ENCODE measurements at regions not wholly inside any gene's neighbourhood (a gene's known extent, or its start where the extent isn't known, plus 50 kb on each side); places are given as distances from the start of the nearest gene placed in this dataset.

DNA sequence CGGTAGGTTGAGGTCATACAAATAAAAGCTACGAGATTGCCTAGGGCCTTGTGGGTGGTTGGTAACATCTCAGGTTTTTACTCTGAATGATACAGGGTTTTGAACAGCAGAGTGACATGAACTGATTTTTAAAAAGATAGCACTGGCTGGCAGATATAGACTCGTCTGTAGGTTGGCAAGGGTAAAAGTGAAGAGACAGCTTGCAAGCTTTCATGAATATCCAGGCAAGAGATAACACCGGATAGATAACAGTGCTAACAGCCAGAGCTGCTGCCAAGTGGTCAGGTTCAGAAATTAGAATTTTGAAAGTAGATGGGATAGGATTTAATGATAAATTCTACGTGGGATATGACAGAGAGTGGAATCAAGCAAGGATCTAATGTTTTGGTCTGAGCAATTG lies 299.7 kb upstream of the AADAT start:
- H3K4me1 Mint-ChIP-seq, result no peaks in the 10 kb centered on the region
- ATAC-seq, result no peak
- TF ChIP-seq TCF7 (CRISPR knock-in tag; IDR thresholded peaks at IDR 0.05; ENCODE audit: low read depth) (no peak), NFE2L1 (CRISPR knock-in tag; IDR thresholded peaks at IDR 0.05) (no peak), CBFB (CRISPR knock-in tag; IDR thresholded peaks at IDR 0.05; ENCODE audit: low read depth) (no peak), ZNF263 (CRISPR knock-in tag; IDR thresholded peaks at IDR 0.05; ENCODE audit: low read depth) (no peak), IRF2 (CRISPR knock-in tag; IDR thresholded peaks at IDR 0.05; ENCODE audit: borderline replicate concordance, low read depth) (no peak), TEAD1 (CRISPR knock-in tag; IDR thresholded peaks at IDR 0.05) (no peak), SMAD3 (CRISPR knock-in tag; IDR thresholded peaks at IDR 0.05; ENCODE audit: borderline replicate concordance) (no peak), KAT7 (CRISPR knock-in tag; IDR thresholded peaks at IDR 0.05; ENCODE audit: borderline replicate concordance) (no peak), JAZF1 (CRISPR knock-in tag; IDR thresholded peaks at IDR 0.05) (no peak)
- TF ChIP-seq, protein P1, sequence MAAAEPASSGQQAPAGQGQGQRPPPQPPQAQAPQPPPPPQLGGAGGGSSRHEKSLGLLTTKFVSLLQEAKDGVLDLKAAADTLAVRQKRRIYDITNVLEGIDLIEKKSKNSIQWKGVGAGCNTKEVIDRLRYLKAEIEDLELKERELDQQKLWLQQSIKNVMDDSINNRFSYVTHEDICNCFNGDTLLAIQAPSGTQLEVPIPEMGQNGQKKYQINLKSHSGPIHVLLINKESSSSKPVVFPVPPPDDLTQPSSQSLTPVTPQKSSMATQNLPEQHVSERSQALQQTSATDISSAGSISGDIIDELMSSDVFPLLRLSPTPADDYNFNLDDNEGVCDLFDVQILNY (CRISPR knock-in tag; IDR thresholded peaks at IDR 0.05), result no peak
- TF ChIP-seq, protein P2, sequence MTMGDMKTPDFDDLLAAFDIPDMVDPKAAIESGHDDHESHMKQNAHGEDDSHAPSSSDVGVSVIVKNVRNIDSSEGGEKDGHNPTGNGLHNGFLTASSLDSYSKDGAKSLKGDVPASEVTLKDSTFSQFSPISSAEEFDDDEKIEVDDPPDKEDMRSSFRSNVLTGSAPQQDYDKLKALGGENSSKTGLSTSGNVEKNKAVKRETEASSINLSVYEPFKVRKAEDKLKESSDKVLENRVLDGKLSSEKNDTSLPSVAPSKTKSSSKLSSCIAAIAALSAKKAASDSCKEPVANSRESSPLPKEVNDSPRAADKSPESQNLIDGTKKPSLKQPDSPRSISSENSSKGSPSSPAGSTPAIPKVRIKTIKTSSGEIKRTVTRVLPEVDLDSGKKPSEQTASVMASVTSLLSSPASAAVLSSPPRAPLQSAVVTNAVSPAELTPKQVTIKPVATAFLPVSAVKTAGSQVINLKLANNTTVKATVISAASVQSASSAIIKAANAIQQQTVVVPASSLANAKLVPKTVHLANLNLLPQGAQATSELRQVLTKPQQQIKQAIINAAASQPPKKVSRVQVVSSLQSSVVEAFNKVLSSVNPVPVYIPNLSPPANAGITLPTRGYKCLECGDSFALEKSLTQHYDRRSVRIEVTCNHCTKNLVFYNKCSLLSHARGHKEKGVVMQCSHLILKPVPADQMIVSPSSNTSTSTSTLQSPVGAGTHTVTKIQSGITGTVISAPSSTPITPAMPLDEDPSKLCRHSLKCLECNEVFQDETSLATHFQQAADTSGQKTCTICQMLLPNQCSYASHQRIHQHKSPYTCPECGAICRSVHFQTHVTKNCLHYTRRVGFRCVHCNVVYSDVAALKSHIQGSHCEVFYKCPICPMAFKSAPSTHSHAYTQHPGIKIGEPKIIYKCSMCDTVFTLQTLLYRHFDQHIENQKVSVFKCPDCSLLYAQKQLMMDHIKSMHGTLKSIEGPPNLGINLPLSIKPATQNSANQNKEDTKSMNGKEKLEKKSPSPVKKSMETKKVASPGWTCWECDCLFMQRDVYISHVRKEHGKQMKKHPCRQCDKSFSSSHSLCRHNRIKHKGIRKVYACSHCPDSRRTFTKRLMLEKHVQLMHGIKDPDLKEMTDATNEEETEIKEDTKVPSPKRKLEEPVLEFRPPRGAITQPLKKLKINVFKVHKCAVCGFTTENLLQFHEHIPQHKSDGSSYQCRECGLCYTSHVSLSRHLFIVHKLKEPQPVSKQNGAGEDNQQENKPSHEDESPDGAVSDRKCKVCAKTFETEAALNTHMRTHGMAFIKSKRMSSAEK (CRISPR knock-in tag; IDR thresholded peaks at IDR 0.05; ENCODE audit: borderline replicate concordance), result no peak
- TF ChIP-seq, protein P3, sequence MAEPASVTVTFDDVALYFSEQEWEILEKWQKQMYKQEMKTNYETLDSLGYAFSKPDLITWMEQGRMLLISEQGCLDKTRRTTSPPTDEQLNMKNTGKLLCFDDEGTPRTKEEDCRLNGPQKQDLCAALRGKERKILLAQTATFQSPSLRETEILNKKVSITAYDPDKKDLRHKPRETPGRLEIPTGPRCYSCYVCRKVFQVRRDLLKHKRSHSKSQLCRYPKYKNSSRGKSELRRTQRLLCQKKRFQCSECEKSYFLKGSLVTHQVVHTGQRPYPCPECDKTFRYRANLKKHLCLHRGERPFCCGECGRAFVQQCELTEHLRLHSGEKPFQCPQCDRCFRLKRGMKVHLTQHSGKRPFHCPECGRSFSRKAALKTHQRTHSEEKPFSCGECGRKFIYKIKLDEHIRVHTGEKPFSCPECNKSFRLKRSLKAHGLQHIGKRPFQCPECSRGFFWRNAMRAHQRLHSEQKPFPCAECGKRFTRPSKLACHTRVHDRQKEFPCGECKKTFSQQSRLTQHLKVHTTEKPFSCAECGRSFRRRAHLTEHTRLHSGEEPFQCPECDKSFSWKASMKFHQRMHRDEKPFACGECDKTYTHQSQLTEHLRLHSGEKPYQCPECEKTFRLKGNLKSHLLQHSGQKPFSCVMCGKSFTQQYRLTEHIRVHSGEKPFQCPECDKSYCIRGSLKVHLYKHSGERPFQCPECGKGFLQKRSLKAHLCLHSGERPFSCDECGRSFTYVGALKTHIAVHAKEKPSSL (CRISPR knock-in tag; conservative IDR thresholded peaks at IDR 0.05), result no peak
- TF ChIP-seq, protein P4, sequence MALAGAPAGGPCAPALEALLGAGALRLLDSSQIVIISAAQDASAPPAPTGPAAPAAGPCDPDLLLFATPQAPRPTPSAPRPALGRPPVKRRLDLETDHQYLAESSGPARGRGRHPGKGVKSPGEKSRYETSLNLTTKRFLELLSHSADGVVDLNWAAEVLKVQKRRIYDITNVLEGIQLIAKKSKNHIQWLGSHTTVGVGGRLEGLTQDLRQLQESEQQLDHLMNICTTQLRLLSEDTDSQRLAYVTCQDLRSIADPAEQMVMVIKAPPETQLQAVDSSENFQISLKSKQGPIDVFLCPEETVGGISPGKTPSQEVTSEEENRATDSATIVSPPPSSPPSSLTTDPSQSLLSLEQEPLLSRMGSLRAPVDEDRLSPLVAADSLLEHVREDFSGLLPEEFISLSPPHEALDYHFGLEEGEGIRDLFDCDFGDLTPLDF (CRISPR knock-in tag; IDR thresholded peaks at IDR 0.05), result no peak
- TF ChIP-seq, protein P5, sequence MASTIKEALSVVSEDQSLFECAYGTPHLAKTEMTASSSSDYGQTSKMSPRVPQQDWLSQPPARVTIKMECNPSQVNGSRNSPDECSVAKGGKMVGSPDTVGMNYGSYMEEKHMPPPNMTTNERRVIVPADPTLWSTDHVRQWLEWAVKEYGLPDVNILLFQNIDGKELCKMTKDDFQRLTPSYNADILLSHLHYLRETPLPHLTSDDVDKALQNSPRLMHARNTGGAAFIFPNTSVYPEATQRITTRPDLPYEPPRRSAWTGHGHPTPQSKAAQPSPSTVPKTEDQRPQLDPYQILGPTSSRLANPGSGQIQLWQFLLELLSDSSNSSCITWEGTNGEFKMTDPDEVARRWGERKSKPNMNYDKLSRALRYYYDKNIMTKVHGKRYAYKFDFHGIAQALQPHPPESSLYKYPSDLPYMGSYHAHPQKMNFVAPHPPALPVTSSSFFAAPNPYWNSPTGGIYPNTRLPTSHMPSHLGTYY (CRISPR knock-in tag; IDR thresholded peaks at IDR 0.05), result no peak
- TF ChIP-seq, protein P6, sequence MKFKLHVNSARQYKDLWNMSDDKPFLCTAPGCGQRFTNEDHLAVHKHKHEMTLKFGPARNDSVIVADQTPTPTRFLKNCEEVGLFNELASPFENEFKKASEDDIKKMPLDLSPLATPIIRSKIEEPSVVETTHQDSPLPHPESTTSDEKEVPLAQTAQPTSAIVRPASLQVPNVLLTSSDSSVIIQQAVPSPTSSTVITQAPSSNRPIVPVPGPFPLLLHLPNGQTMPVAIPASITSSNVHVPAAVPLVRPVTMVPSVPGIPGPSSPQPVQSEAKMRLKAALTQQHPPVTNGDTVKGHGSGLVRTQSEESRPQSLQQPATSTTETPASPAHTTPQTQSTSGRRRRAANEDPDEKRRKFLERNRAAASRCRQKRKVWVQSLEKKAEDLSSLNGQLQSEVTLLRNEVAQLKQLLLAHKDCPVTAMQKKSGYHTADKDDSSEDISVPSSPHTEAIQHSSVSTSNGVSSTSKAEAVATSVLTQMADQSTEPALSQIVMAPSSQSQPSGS (CRISPR knock-in tag; IDR thresholded peaks at IDR 0.05; ENCODE audit: borderline replicate concordance, low read depth), result no peak
- TF ChIP-seq, protein P7, sequence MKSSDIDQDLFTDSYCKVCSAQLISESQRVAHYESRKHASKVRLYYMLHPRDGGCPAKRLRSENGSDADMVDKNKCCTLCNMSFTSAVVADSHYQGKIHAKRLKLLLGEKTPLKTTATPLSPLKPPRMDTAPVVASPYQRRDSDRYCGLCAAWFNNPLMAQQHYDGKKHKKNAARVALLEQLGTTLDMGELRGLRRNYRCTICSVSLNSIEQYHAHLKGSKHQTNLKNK (CRISPR knock-in tag; IDR thresholded peaks at IDR 0.05), result no peak
- H3K27me3 Mint-ChIP-seq (ENCODE audit: low read depth), result no peaks in the 10 kb centered on the region
- CTCF ChIA-PET, result no interaction called here
- H3K4me3 Mint-ChIP-seq, result no peak overlapping the region
- peaks cover 7% of the 10 kb centered on the region for H3K9me3 Mint-ChIP-seq
- POLR2A ChIA-PET, result no interaction called here
- H3K36me3 Mint-ChIP-seq, result no peaks in the 10 kb centered on the region
- H3K27ac Mint-ChIP-seq, result no peak overlapping the region
- DNase-seq (ENCODE audit: low spot score), result no peak
